ENCODE measurements at regions not wholly inside any gene's neighbourhood (a gene's known extent, or its start where the extent isn't known, plus 50 kb on each side); places are given as distances from the start of the nearest gene placed in this dataset.

DNA sequence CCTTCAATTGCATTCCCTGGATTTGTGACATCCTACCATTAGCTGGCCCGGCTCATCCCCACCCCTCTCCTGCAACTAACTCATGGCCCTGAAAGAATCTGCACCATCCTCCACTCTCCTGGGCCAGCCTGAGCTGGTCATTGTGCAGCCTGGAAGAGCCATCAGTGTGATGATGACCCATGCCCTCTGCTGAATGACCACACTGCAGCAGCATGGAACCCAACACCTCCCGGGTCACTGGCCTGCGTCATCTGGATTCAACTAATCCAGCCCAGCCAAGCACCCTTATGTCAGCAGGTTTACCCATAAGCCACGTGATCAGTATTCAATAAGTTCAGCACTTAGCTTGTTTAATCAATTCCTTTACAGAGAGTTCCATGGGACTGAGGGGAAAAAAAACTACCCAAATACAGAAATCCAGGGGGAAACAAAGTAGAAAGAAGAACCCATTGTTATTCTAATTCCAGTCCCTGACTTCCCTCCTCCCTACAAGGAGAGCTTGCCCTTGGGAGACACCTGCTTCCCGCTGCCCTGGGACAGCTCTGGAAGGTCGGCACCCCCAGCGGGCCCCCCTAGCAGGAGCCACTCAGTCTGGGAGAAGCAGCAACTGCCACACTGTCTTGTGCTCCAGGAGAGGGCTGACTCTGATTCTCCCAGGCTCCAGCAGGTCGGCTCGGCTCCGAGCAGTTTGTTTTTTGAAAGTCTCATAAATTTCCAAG is 309.1 kb upstream of the TLE3 start (continued):
- no peak for TF ChIP-seq STAT6 (CRISPR knock-in tag; IDR thresholded peaks at IDR 0.05)
- TF ChIP-seq KLF16 (IDR thresholded peaks at IDR 0.05): no peak
- no peak for TF ChIP-seq SMARCA5 (IDR thresholded peaks at IDR 0.05)

GRCh38 chr15:70401709-70402108 is 304.0 kb upstream of the TLE3 start:
- CTCF ChIA-PET (ENCODE audit: low intra/inter-chr PET ratio): no interaction called here
- Histone ChIP-seq H3K4me2 (ENCODE audit: insufficient read depth, low read length) (no peak overlapping the region), H3K4me1 (replicated peaks in 1 of 2; ENCODE audit: control insufficient read depth in 2 of 2, insufficient read depth in 2 of 2, low read length in 2 of 2) (no peaks in the 10 kb centered on the region), H2AFZ (ENCODE audit: low read depth, low read length) (no peak overlapping the region), H3K79me2 (ENCODE audit: control insufficient read depth, insufficient read depth, low read length) (no peaks in the 10 kb centered on the region), H3K9ac (ENCODE audit: insufficient read depth in 1 of 2, low read depth in 2 of 2, low read length in 2 of 2) (no peak overlapping the region), H4K20me1 (replicated peaks; ENCODE audit: control insufficient read depth, insufficient read depth, low read length) (0 out of 2 replicates have a peak, but pooled peaks cover 3% of the 10 kb centered on the region), H3K27ac (ENCODE audit: extremely low read depth, low read depth, low read length) (no peak overlapping the region), H3K27me3 (ENCODE audit: control insufficient read depth in 2 of 2, insufficient read depth in 2 of 2, low read length in 2 of 2) (peaks cover 8 to 58% of the 10 kb centered on the region in 2 experiments; a peak in 4 of 5 replicates), H3K36me3 (ENCODE audit: control insufficient read depth, insufficient read depth, low read length) (no peaks in the 10 kb centered on the region), H3K9me3 (replicated peaks; ENCODE audit: control insufficient read depth, insufficient read depth, low read depth, low read length) (no peaks in the 10 kb centered on the region), H3K9me1 (ENCODE audit: control insufficient read depth, insufficient read depth, low read length) (peaks cover 2% of the 10 kb centered on the region), H3K4me3 (no peak overlapping the region)
- WGBS (ENCODE audit: insufficient coverage, low coverage, missing lambda C conversion rate): 0% methylated on average over 4 of the region's 4 CpGs
- FAIRE-seq (no peak), DNase-seq (ENCODE audit: extremely low read depth in 1 of 4, low spot score in 3 of 4) (no peak), ATAC-seq (no peak)
- in situ Hi-C loops (cut with MboI) (no loop called here), intact Hi-C loops (cut with micrococcal nuclease) (no loop called here)
- POLR2A ChIA-PET: interaction anchor here (0.6 to 1.1 kb wide), 3 partner anchors 8 to 419 kb away, joined by 3 to 4 read pairs (median 3); no protein-coding TSS in a partner anchor
- no TSS peak for BruUV-seq (replicated peaks)
- TF ChIP-seq, protein P1, sequence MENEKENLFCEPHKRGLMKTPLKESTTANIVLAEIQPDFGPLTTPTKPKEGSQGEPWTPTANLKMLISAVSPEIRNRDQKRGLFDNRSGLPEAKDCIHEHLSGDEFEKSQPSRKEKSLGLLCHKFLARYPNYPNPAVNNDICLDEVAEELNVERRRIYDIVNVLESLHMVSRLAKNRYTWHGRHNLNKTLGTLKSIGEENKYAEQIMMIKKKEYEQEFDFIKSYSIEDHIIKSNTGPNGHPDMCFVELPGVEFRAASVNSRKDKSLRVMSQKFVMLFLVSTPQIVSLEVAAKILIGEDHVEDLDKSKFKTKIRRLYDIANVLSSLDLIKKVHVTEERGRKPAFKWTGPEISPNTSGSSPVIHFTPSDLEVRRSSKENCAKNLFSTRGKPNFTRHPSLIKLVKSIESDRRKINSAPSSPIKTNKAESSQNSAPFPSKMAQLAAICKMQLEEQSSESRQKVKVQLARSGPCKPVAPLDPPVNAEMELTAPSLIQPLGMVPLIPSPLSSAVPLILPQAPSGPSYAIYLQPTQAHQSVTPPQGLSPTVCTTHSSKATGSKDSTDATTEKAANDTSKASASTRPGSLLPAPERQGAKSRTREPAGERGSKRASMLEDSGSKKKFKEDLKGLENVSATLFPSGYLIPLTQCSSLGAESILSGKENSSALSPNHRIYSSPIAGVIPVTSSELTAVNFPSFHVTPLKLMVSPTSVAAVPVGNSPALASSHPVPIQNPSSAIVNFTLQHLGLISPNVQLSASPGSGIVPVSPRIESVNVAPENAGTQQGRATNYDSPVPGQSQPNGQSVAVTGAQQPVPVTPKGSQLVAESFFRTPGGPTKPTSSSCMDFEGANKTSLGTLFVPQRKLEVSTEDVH (IDR thresholded peaks at IDR 0.05; ENCODE audit: low read depth, partially characterized antibody): no peak
- TF ChIP-seq ZNF75A (CRISPR knock-in tag; IDR thresholded peaks at IDR 0.05) (no peak), MCM3 (IDR thresholded peaks at IDR 0.05) (no peak), HIVEP1 (CRISPR knock-in tag; IDR thresholded peaks at IDR 0.05) (no peak), ZNF76 (CRISPR knock-in tag; IDR thresholded peaks at IDR 0.05; ENCODE audit: borderline replicate concordance) (no peak), GTF2B (IDR thresholded peaks at IDR 0.05; ENCODE audit: extremely low read depth, insufficient read length) (no peak), HLTF (IDR thresholded peaks at IDR 0.05) (no peak), TBL1XR1 (IDR thresholded peaks at IDR 0.05; ENCODE audit: low read length in 2 of 2) (no peak), PURB (CRISPR knock-in tag; IDR thresholded peaks at IDR 0.05; ENCODE audit: low read depth) (no peak)
- TF ChIP-seq, protein P2, sequence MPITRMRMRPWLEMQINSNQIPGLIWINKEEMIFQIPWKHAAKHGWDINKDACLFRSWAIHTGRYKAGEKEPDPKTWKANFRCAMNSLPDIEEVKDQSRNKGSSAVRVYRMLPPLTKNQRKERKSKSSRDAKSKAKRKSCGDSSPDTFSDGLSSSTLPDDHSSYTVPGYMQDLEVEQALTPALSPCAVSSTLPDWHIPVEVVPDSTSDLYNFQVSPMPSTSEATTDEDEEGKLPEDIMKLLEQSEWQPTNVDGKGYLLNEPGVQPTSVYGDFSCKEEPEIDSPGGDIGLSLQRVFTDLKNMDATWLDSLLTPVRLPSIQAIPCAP (CRISPR knock-in tag; IDR thresholded peaks at IDR 0.05; ENCODE audit: borderline replicate concordance): no peak
- TF ChIP-seq, protein P3, sequence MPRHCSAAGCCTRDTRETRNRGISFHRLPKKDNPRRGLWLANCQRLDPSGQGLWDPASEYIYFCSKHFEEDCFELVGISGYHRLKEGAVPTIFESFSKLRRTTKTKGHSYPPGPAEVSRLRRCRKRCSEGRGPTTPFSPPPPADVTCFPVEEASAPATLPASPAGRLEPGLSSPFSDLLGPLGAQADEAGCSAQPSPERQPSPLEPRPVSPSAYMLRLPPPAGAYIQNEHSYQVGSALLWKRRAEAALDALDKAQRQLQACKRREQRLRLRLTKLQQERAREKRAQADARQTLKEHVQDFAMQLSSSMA (CRISPR knock-in tag; IDR thresholded peaks at IDR 0.05): no peak
